Colon (tissue), 2 donors: ENCODE measurements at regions not wholly inside any gene's neighbourhood (a gene's known extent, or its start where the extent isn't known, plus 50 kb on each side); places are given as distances from the start of the nearest gene placed in this dataset.
A peak's percentile ranks its signal among the peaks of the same experiment; 100 is the strongest.
"Not testable (repeated sequence)": the region's sequence is repeated elsewhere in the genome, so short reads cannot be mapped to it uniquely, and the experiment has no call there.

Experiments used
- FAIRE-seq: peaks from 2 replicates; lab custom pipeline; 2012; peaks lifted over from hg19 to GRCh38; lab: Jason Lieb, UNC
- donor health status: control.
- donor health status: control.

DNA sequence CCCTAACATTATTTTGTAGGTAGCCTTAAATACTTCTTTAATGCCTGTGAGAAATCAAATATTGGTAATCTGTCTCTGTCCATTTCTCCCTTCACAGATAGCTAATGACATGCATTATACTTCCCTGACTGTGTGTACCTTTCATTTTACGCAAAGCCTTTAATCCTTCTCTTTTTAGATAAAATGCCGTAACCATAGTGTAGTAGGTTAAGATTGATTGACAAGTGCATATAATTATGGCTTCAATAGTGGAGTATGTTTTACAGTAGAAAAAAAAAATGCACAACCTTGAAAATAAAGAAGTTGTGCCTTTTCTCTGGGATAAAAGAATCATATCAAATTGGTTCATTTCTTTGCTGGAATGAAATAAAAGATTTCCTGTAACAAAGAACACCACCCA, 559.6 kb upstream of the GRAMD2B start:
- FAIRE-seq: no peak

DNA sequence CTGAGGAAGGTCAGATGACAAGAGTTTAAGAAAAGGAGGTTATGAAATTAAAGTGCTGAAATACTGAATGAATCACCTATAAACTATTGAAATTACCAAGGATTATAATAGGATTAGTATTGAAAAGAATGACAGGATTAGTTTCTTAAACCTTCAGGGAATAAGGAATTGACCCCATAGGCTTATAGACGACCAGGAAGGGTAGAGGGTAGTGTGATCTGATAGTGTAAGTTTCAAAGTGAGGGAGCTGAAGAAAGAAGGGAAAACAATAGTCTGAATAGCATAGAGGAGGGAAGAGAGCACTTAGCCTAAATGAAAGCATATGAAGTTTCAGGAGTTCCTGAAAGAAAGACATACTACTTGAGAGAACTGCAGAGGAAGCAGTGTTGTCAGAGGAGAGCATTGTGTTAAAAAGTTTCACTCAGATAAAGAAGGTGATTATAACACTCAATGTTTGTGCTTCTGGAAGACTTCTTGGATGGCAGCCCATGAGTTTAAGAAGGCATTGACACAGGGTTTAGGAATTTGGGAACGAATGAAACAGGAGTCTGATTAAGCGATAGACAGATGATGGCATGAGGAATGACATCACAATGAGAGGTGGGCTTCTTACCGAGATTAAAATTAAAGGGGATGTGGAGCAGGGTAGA, 557.9 kb upstream of the GRAMD2B start:
- FAIRE-seq: no peak

DNA sequence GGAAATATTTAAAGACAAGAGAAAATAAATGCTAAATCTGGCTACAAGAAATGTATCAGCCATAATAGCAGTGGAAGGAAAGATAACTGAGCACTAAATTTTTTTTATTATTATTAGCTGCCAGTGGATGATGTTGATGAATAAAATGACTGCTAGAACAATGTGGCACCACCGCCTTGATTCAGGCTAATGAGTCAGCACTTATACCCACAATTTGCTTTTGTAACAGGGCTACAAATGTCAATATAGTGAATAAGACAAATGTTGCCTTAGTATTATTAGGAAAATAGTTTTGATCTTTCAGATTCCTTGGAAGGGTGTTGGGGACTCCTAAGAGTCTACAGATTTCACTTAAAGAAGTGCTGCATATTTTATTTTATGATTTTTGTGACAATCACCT, 555.2 kb upstream of the GRAMD2B start:
- no peak for FAIRE-seq

DNA sequence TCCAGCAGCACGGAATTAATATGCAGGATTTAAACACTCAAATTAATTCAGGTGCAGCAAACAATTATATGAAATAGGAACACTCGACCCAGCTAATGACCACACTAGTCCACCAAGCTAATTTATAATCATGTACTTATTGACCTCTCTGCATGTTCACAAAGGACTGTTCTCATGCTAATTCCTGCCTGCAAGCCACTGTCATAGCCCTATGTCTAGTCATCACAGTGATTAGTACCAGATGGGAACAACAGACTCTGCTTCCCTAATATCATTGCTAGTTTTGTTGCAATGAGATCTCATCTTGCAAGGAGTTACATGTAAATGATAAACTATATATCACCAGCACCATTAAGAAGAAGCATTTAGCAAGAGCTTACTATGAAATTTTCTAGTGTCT, 553.0 kb upstream of the GRAMD2B start:
- FAIRE-seq: no peak

DNA sequence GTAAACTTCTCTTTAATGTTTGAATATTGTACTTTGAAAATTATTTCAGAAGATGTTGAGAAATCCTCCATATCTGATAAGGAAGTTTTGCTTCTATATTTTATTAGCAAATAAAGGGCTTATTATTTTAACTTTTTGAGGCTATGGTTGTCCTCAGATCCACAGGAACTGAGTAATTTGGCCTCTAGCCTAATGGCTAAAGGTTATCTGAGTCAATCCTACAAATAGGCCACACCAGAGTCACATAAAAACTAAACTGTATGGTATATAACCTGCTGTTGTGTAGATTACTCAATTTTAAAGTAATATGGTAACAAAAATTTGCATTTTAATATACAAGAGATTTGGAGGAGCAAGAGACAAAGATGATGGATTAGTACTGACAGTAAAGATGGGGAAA, 549.2 kb upstream of the GRAMD2B start:
- FAIRE-seq: no peak

DNA sequence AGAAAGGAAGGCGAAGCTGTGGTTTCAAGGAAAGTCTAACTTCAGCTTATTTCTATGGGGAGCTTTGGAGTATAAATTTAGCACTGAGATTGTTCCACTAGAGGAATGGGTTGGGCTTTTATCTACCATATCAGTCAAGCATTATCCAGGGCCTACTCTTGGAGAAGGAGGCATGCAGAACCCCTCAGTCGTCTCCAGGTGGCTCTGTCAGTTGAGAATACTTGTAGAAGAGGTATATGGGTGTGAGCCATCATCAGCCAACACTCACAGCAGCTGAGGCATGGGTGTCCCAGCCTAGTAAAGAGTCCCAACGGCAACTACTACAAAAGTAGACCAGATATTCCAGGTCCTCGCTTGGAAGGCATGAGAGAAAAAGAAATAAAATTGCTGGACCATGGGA, 548.5 kb upstream of the GRAMD2B start:
- FAIRE-seq: no peak

DNA sequence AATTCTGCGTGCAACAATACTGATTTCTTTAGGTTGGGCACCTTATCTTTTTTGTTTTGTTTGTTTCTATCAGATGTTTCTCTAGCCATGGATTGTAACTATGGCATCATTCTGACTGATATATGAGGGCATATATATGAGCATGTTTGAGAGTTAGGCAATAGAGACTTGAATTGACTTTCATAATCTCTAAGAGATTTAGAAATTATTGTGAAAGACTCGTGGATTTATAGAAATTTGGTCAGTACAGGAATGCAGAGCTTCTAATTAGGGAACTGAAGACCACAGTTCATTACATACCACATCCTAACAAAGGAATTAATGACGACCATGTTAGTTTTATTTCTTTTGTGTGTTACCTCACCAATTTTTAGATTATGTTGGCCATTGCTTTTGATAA, 546.0 kb upstream of the GRAMD2B start:
- FAIRE-seq: no peak

DNA sequence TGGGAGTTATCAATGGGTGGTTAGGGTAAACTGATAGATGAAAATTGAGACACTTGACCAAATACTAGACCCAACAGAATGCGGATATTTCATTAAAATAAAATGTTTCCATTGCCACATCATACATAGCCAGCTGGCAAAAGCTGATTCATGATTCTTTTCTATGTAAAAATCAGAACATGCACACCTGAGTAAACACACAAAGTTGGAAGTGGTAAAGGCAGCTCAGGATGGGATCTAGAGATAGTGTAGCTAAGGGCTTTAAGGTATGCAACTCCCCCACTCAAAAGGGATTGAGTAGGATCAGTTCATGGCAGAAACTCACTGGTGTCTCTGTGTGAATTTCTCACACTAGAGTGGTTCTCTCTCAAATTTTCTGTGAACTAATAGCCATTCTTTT, 541.1 kb upstream of the GRAMD2B start:
- FAIRE-seq: no peak

DNA sequence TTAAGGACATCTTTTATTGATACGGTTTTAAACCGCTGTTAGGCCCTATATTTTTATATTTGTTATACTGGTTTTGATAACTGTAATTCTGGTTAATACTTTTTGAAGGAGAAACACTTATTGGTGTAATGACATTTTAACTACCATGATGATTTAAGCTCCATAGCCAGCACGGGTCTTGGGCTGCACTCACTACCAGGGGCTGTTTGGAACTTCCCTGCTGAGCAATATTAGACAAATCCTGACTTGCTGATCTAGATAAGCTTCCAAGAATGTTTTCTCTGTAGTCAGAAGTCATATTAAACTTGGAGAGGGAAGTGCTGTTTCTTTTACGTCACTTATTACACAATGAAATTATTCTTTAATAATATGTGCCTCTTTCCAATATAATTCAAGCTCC, 540.0 kb upstream of the GRAMD2B start:
- no peak for FAIRE-seq

DNA sequence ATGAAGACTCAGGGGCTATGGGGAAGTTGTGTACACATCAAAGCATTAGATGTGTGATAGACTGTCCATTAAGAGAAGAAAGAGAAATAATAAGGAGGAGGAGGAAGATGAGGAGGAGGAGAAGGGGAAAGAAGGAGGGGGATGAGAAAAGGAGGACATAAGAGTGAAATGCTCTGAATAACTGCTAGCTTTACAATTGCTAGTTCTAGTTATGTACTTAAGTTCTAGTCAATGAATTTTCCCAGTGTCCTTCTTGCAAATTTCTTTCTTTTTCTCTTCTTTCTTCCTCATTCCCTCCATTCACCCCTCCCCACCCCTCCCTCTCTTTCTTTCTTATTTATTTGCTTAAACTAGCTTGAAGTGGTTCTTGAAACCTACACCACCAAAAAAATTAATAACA, 534.9 kb upstream of the GRAMD2B start:
- FAIRE-seq: no peak

DNA sequence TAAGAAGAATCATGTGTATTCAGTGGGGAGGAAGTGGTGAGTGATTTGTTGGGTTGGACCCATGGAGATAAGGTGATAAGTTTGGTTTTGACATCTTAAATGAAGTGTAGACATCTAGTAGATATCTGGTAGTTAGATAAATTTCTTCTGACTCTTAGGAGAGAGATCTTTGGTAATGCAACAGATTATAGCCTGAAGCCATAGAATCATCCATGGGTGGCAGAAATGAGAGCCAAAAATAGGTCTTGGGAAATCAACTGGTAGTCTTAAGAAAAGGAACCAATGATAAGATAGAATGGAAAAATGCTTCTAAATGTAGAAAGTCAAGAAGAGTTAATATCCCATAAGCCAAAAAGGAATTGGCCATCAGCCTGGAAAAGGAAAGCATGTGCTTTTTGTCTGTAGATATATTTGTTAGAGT, 532.7 kb upstream of the GRAMD2B start:
- no peak for FAIRE-seq

DNA sequence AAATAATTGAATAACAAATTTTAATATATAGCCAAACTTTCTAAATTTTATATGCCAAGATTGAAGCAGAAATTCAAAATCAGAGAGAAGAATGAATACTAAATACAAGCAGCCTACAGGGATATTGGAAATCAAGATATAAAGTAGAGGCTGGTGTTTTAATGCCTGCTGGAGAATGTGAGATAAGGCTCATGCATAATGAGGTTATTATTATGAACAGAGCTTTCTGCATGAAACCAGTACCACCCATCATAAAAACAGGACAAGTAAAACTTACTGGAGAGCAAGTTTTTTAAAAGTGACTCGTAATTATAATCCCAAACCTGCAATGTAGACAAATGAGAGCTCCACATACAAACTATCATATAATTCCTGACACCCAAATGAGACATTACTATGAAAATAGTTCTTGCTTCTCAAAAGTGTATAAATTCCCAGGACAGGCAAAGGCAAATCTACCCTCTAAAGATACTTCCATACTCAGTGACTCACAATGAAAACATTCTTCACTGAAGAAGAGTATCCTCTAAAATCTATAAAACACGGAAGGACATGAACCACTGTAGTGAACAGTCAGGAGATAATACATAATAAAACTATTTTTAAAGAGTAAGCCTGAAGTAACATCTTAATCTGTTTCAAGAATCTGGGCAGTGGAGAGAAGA, 532.0 kb upstream of the GRAMD2B start:
- FAIRE-seq: no peak

DNA sequence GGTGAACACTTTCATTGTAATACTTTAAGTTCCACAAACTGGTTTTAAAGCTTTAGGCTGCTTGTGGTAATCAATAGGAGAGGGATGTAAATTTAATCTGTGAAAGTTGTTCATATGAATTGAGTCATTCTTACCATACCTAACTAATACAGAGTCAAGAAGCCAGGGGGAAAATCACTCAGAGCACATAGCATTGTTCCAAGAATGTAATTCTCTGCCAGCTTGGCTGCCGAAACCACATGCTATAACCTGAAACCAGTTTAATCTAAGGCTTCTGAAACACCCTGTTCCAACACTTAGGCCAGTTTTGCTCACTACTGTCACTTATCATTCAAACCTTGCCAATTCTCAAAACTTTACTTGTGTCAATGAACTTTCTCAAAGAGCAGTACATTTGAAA, 528.8 kb upstream of the GRAMD2B start:
- FAIRE-seq: no peak

DNA sequence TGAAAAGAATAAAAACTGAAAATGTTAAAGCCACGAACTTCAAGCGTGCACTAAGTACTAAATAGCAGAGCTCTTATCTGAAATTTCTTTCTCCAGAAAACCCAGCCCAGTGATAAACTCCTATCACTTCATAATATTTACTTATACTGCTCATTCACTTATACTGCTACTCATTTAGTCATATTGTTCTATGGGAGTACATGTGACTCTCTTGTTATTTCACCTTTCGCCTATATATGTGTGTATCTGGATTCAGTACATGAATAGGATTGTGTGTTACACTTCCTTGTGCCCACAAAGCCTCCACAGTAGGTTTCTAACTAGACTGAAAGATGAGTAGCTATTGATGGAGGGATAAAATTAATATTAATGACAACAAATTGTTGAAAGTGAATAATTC, 526.8 kb upstream of the GRAMD2B start:
- peak; percentile 86 for FAIRE-seq

DNA sequence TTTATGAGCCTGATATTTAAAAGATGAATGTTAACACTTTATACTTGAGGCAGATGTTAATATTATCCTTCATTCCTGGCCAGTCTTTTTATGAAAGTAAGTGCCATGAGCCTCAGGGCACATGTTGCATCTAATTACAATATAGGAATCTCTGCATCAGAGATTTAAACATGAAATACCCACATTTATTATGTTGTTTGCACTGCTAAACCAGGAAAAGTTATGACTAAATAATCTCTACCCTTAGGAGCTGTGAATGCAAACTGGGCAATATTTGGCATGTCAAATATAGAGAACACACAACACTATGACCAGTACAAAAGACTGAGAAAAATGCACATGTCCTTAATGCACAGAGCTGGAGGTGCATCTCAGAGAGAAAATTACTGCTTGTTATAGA, 526.1 kb upstream of the GRAMD2B start:
- no peak for FAIRE-seq

DNA sequence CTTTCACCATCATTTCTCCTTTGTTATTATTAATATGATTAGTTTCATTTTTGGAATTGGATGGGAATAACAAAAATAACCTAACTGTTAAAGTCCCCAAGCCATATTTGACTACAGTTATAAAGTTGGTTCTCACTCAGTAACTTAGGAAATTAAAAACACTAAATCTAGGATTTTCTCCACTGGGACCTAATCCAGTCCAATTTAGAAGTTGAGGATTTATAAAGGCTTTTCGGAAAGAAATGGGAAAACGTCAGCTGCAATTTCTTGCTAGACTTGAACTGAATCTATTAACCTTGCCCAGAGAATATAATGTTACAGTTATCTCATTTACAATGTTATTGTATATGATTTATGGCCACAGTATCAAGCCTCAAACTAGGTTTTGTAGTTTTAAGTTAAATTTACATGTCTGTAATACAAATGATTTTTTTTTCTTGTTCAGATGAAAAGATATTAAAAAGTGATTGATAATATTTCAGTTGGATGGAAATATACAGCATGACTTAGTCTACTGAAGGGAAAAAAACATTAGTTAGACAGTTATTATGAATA, 524.3 kb upstream of the GRAMD2B start:
- no peak for FAIRE-seq

DNA sequence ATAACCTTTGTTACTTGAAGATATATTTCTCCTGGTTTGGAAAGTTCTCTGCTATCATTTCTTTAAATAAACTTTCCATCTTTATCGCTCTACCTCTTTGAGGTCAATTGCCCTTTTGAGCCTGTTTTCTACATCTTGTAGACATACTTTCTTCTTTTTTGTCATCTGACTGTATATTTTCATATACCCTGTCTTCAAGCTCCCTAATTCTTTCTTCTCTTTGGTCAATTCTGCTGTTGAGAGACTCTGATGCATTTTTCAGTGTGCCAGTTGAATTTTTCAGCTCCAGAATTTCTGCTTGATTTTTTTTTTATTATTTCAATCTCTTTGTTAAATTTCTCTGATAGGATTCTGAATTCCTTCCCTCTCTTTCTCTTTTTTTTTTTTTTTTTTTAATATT, 511.2 kb upstream of the GRAMD2B start:
- FAIRE-seq: no peak

DNA sequence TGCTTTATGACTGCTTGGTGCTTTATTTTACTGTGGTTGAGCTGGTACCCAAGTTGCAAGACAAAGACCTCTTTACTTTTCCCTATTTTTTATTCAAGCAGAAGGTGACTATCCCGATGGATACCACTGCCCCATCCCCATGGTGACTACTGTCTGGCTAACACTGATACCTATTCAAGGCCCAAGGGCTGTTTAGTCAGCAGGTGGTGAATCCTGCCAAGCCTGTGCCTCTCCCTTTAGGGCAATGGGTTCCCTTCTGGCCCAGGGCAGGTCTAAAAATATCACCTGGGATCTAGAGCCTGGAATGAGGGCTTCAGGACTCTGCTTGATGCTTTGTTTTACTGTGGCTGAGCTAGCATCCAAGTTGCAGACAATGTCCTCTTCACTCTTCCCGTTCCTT, 510.0 kb upstream of the GRAMD2B start:
- FAIRE-seq: no peak

DNA sequence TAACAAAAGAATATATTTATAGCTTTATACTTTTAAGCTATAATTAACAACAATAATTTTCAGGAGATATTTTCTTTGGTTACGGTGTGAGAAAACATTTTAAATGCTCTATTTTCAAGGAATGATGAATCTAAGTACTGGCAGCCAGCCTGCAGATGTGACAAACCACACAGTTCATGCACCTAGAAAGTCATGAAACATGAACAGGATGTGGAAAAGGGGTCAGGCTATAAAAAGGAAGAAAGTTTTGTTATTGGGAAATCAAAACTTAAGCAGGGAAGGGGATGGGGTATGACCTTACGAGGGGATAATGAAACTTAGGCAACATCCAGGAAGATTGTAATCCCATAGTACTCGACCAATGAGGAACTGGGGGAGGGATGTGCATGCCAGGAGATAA, 508.7 kb upstream of the GRAMD2B start:
- FAIRE-seq: no peak

DNA sequence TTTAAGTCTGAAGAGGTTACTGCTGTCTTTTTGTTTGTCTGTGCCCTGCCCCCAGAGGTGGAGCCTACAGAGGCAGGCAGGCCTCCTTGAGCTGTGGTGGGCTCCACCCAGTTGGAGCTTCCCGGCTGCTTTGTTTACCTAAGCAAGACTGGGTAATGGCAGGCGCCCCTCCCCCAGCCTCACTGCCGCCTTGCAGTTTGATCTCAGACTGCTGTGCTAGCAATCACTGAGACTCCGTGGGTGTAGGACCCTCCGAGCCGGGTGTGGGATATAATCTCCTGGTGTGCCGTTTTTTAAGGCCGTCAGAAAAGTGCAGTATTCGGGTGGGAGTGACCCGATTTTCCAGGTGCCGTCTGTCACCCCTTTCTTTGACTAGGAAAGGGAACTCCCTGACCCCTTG, 499.3 kb upstream of the GRAMD2B start:
- not testable (repeated sequence) for FAIRE-seq

DNA sequence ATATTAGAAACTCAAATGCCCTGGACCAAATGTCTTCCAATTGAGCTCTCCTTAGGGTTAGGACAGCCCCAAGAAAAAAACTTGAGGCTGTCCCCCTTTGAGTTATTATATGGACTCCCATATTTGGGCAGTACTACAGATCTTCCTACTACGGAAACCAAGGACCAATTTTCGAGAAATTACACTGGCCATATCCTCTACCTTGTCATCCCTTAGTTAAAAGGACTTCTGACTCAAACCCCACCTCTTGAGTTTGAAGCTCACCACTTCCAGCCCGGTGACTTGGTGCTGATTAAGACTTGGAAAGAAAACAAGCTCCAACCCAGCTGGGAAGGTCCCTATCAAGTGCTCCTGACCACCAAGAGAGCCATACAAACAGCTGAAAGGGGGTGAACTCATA, 497.0 kb upstream of the GRAMD2B start:
- FAIRE-seq: no peak

DNA sequence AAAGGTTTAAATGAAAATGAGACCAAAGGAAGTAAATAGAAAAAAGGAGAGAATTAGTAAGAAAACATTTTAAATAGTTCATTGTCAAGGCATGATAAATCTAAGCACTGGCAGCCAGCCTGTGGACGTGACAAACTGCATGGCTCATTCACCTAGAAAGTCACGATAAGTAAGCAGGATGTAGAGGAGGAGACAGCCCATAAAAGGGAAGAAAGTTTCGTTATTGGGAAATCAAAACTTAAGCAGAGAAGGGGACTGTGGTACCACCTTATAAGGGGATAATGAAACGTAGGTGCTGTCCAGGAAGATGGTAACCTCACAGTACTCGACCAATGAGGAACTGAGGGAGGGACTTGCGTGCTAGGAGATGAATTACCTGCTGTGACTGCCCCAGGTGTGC, 494.5 kb upstream of the GRAMD2B start:
- no peak for FAIRE-seq

DNA sequence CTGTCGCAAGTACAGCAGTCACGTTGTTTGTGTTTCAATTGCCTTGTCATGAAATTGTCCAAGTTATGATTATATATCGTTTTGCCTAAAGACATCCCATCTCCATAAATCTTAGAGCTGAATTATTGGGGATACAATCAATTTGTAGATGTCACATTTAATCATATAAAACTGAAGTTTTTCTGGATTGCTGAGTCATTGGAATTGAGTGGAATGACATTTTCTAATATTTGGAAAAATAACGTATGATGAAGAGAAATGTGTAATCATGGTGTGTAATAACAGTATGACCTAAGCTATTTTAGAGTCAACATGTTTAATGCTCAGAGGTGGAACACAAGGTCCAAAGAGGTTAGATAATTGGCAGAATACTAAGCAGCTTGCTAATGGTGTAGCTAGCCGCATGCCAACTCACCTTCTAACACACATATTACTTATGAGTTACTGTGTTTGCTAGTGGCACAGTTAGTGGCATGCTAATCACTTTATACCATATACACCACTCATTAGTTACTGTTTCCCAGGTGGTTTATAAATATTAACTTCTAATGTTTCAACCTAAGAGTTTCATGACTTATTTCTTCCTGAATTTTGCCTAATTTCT, 473.1 kb upstream of the GRAMD2B start:
- FAIRE-seq: no peak

DNA sequence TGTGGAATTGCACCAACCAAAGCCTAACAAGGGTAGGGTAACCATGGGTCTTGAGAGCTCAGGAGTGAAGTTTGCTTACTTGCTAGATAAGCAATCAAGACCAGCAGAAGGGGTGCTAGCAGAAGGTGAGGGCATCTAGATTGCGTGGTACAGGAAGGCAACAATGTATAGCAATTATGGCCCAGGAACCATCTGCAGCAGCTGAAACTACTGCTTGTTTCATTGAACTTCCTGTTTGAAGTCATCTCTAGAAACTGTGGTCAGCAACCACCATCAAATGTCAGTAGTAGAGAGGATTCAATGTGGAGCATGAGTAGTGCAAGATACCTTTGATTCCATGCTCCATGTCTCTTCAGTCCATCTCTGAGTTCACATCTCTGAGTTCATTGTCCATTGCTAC, 462.1 kb upstream of the GRAMD2B start:
- no peak for FAIRE-seq
